GM23338 (cell line): ENCODE measurements at regions not wholly inside any gene's neighbourhood (a gene's known extent, or its start where the extent isn't known, plus 50 kb on each side); places are given as distances from the start of the nearest gene placed in this dataset.
"Not testable (repeated sequence)": the region's sequence is repeated elsewhere in the genome, so short reads cannot be mapped to it uniquely, and the experiment has no call there.

Experiments
- CREB1 ChIP-seq: fragments of 250-450 bp; sonication (Bioruptor Pico); IDR thresholded peaks from 2 replicates; pipeline ENCODE4 v1.5.0; 2020; ENCODE audit warnings: low read depth, mild to moderate bottlenecking, moderate library complexity
- EZH2 ChIP-seq: fragments of 200-600 bp; sonication (generic); IDR thresholded peaks from one replicate; pipeline ENCODE4 v1.8.0; 2017; ENCODE audit warnings: antibody characterized with exemption, mild to moderate bottlenecking, low read depth; ENCODE audit not compliant: unreplicated experiment
- EZH2phosphoT487 ChIP-seq: fragments of 200-600 bp; sonication (generic); IDR thresholded peaks from one replicate; pipeline ENCODE4 v1.8.1; 2018; ENCODE audit warnings: antibody characterized with exemption; ENCODE audit not compliant: unreplicated experiment
- JUNB ChIP-seq: IDR thresholded peaks from one replicate; pipeline ENCODE4 v1.6.1; 2016; ENCODE audit warnings: antibody characterized with exemption; ENCODE audit not compliant: unreplicated experiment
- NANOG ChIP-seq: IDR thresholded peaks from 2 replicates; pipeline ENCODE4 v1.6.1; 2016; ENCODE audit warnings: antibody characterized with exemption, borderline replicate concordance
- POLR2AphosphoS5 ChIP-seq: IDR thresholded peaks from 2 replicates; pipeline ENCODE4 v1.6.1; 2016; ENCODE audit warnings: antibody characterized with exemption, low read depth
- REST ChIP-seq: IDR thresholded peaks from one replicate; pipeline ENCODE4 v1.6.1; 2018; ENCODE audit warnings: antibody characterized with exemption; ENCODE audit not compliant: unreplicated experiment
- STAT1 ChIP-seq: IDR thresholded peaks from one replicate; pipeline ENCODE4 v1.6.1; 2016; ENCODE audit warnings: antibody characterized with exemption; ENCODE audit not compliant: unreplicated experiment
- ZNF114 ChIP-seq: fragments of 250-450 bp; sonication (Bioruptor Pico); IDR thresholded peaks from 2 replicates; pipeline ENCODE4 v1.5.0; 2020; ENCODE audit warnings: mild to moderate bottlenecking, moderate library complexity
- ZNF331 ChIP-seq: fragments of 250-450 bp; sonication (Bioruptor Pico); IDR thresholded peaks from 2 replicates; pipeline ENCODE4 v1.5.0; 2020; ENCODE audit warnings: low read depth, mild to moderate bottlenecking, moderate library complexity
- ZNF462 ChIP-seq: fragments of 250-450 bp; sonication (Bioruptor Pico); IDR thresholded peaks from 2 replicates; pipeline ENCODE4 v1.5.0; 2020; ENCODE audit warnings: mild to moderate bottlenecking, moderate library complexity
- TF ChIP-seq, protein P1 (sequence below), 2 experiments: fragments of 200-600 bp in 1 of 2; sonication (generic) in 1 of 2; conservative IDR thresholded peaks; 2 replicates each; pipeline versions ENCODE4 v1.5.1 to v1.6.1; 2016 to 2017; ENCODE audit warnings: antibody characterized with exemption in 2 of 2, low read depth in 2 of 2, mild to moderate bottlenecking in 2 of 2, moderate library complexity in 1 of 2
- TF ChIP-seq, protein P2 (sequence below): IDR thresholded peaks from 2 replicates; pipeline ENCODE4 v1.6.1; 2016; ENCODE audit warnings: antibody characterized with exemption

DNA sequence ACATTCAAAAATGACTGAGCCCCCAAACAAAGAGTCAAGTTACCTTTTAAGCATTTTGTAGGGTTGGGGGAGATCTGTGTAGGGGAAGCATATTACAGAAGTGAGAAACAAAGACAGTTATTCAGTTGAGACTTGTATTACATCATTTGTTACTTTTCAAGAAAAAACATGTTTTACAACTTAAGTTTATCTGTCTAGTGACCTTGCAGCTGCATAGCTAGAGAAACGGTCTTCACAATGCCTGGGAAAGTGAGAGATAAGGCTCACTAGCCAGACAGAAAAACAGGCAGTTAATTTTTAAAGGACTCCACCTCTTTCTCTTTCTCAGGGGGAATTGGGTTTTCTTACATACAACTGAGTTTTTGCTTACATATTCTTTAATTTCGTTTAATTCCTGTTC, 105.1 kb downstream of the ALG10 start:
- TF ChIP-seq REST; EZH2; ZNF114; EZH2phosphoT487; POLR2AphosphoS5; ZNF331; NANOG; JUNB; STAT1; CREB1; ZNF462 (CRISPR knock-in tag): not testable (repeated sequence)
- TF ChIP-seq, protein P1, sequence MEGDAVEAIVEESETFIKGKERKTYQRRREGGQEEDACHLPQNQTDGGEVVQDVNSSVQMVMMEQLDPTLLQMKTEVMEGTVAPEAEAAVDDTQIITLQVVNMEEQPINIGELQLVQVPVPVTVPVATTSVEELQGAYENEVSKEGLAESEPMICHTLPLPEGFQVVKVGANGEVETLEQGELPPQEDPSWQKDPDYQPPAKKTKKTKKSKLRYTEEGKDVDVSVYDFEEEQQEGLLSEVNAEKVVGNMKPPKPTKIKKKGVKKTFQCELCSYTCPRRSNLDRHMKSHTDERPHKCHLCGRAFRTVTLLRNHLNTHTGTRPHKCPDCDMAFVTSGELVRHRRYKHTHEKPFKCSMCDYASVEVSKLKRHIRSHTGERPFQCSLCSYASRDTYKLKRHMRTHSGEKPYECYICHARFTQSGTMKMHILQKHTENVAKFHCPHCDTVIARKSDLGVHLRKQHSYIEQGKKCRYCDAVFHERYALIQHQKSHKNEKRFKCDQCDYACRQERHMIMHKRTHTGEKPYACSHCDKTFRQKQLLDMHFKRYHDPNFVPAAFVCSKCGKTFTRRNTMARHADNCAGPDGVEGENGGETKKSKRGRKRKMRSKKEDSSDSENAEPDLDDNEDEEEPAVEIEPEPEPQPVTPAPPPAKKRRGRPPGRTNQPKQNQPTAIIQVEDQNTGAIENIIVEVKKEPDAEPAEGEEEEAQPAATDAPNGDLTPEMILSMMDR (conservative IDR thresholded peaks at IDR 0.05; ENCODE audit: low read depth in 2 of 2), result not testable (repeated sequence)
- TF ChIP-seq, protein P2, sequence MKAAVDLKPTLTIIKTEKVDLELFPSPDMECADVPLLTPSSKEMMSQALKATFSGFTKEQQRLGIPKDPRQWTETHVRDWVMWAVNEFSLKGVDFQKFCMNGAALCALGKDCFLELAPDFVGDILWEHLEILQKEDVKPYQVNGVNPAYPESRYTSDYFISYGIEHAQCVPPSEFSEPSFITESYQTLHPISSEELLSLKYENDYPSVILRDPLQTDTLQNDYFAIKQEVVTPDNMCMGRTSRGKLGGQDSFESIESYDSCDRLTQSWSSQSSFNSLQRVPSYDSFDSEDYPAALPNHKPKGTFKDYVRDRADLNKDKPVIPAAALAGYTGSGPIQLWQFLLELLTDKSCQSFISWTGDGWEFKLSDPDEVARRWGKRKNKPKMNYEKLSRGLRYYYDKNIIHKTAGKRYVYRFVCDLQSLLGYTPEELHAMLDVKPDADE, result not testable (repeated sequence)
